OCI-LY1 (cell line): ENCODE measurements at regions not wholly inside any gene's neighbourhood (a gene's known extent, or its start where the extent isn't known, plus 50 kb on each side); places are given as distances from the start of the nearest gene placed in this dataset.

Experiments
- H2AFZ ChIP-seq: fragments of 200-600 bp; sonication (generic), shearing (Covaris generic); 2 replicates; pipeline ENCODE4 v1.6.0; 2014; ENCODE audit warnings: antibody characterized with exemption, mild to moderate bottlenecking, low read length
- H3F3A ChIP-seq: fragments of 200-600 bp; sonication (generic), shearing (Covaris generic); 2 replicates; pipeline ENCODE4 v1.6.0; 2014; ENCODE audit warnings: mild to moderate bottlenecking, antibody characterized with exemption, low read length, moderate library complexity; ENCODE audit not compliant: insufficient read depth
- H3K27ac ChIP-seq: fragments of 200-600 bp; sonication (generic); 2 replicates; pipeline ENCODE4 v1.5.1; 2014; ENCODE audit warnings: low read length, mixed run types, mild to moderate bottlenecking, low read depth; ENCODE audit not compliant: poor library complexity, severe bottlenecking
- H3K27me3 ChIP-seq: fragments of 200-600 bp; sonication (generic); 2 replicates; pipeline ENCODE4 v1.6.0; 2014; ENCODE audit warnings: antibody characterized with exemption, mild to moderate bottlenecking, low read length, moderate library complexity; ENCODE audit not compliant: insufficient read depth
- H3K36me3 ChIP-seq: fragments of 200-600 bp; sonication (generic); 2 replicates; pipeline ENCODE4 v1.6.1; 2014; ENCODE audit warnings: mild to moderate bottlenecking, antibody characterized with exemption, low read length, moderate library complexity, mixed read lengths; ENCODE audit not compliant: insufficient read depth
- H3K4me1 ChIP-seq: fragments of 200-600 bp; sonication (generic); 2 replicates; pipeline ENCODE4 v1.5.1; 2014; ENCODE audit warnings: mild to moderate bottlenecking, low read length, moderate library complexity; ENCODE audit not compliant: insufficient read depth, severe bottlenecking
- H3K4me2 ChIP-seq: fragments of 200-600 bp; sonication (generic), shearing (Covaris generic); 2 replicates; pipeline ENCODE4 v1.6.1; 2014; ENCODE audit warnings: low read length
- H3K4me3 ChIP-seq: fragments of 200-600 bp; sonication (generic); 2 replicates; pipeline ENCODE4 v1.5.1; 2014; ENCODE audit warnings: low read length, low read depth, mild to moderate bottlenecking, mixed read lengths; ENCODE audit not compliant: poor library complexity, severe bottlenecking
- H3K79me2 ChIP-seq: fragments of 200-600 bp; shearing (Covaris generic); 2 replicates; pipeline ENCODE4 v1.6.1; 2016; ENCODE audit warnings: mixed run types, low read length, mixed read lengths; ENCODE audit not compliant: insufficient read depth
- H3K9ac ChIP-seq: fragments of 200-600 bp; sonication (generic), shearing (Covaris generic); 2 replicates; pipeline ENCODE4 v1.6.1; 2014; ENCODE audit warnings: mild to moderate bottlenecking, low read length, mixed read lengths
- H3K9me2 ChIP-seq: fragments of 200-600 bp; sonication (generic), shearing (Covaris generic); 2 replicates; pipeline ENCODE4 v1.6.1; 2014; ENCODE audit warnings: low read depth, mild to moderate bottlenecking, low read length, mixed read lengths
- H3K9me3 ChIP-seq: fragments of 200-600 bp; shearing (Covaris generic); 2 replicates; pipeline ENCODE4 v1.6.1; 2014; ENCODE audit warnings: low read length, mixed read lengths
- H4K20me1 ChIP-seq: fragments of 200-600 bp; sonication (generic), shearing (Covaris generic); 2 replicates; pipeline ENCODE4 v1.6.0; 2016; ENCODE audit warnings: mild to moderate bottlenecking, low read length; ENCODE audit not compliant: insufficient read depth
- CTCF ChIP-seq: fragments of 200-600 bp; sonication (generic), shearing (Covaris generic); IDR thresholded peaks from 2 replicates; pipeline ENCODE4 v1.5.1; 2017; ENCODE audit warnings: mild to moderate bottlenecking, antibody characterized with exemption, low read length, moderate library complexity, mixed read lengths
- EZH2 ChIP-seq: fragments of 200-600 bp; sonication (generic), shearing (Covaris generic); IDR thresholded peaks from 2 replicates; pipeline ENCODE4 v1.8.0; 2017; ENCODE audit warnings: borderline replicate concordance, mixed run types, mild to moderate bottlenecking, antibody characterized with exemption, low read length, moderate library complexity, mixed read lengths

GRCh38 chr20:5670036-5670536 is 59.3 kb upstream of the GPCPD1 start:
- no peak overlapping the region for H3K4me3 ChIP-seq
- no peaks in the 10 kb centered on the region for H3K9me2 ChIP-seq
- H3K4me1 ChIP-seq: peaks cover 86% of the 10 kb centered on the region
- peaks cover 18% of the 10 kb centered on the region; the same call in 1 of the 2 replicates for H3F3A ChIP-seq
- no peaks in the 10 kb centered on the region for H3K79me2 ChIP-seq
- peak overlapping the region; percentile 61 for H3K9ac ChIP-seq
- H3K9me3 ChIP-seq: no peaks in the 10 kb centered on the region
- no peaks in the 10 kb centered on the region for H3K27me3 ChIP-seq
- peak overlapping the region; percentile 30; the same call in 1 of the 2 replicates for H3K4me2 ChIP-seq
- no peaks in the 10 kb centered on the region for H4K20me1 ChIP-seq
- peak overlapping the region; percentile 97 for H3K27ac ChIP-seq
- H2AFZ ChIP-seq: no peak overlapping the region
- TF ChIP-seq EZH2 (no peak), CTCF (no peak)
- H3K36me3 ChIP-seq: no peaks in the 10 kb centered on the region

- TF ChIP-seq EZH2 (no peak), CTCF (no peak)
- Histone ChIP-seq H3F3A (0 out of 2 replicates have a peak, but pooled peaks cover 11% of the 10 kb centered on the region), H3K79me2 (no peaks in the 10 kb centered on the region), H3K27me3 (no peaks in the 10 kb centered on the region), H3K27ac (peak overlapping the region; percentile 97), H3K9me3 (no peaks in the 10 kb centered on the region), H2AFZ (no peak overlapping the region), H3K4me1 (peaks cover 82% of the 10 kb centered on the region), H3K36me3 (no peaks in the 10 kb centered on the region), H3K4me2 (peak overlapping the region; percentile 30; the same call in 1 of the 2 replicates), H4K20me1 (no peaks in the 10 kb centered on the region), H3K9me2 (no peaks in the 10 kb centered on the region), H3K4me3 (no peak overlapping the region), H3K9ac (peak overlapping the region; percentile 61)
These were observed 57.7 kb upstream of the GPCPD1 start for GRCh38 chr20:5668529-5668868.

- Histone ChIP-seq H3K79me2 (no peaks in the 10 kb centered on the region), H3K9ac (peak overlapping the region; percentile 61), H3K4me2 (peak overlapping the region; percentile 48; the same call in 1 of the 2 replicates), H3K36me3 (no peaks in the 10 kb centered on the region), H3K27me3 (no peaks in the 10 kb centered on the region), H3F3A (0 out of 2 replicates have a peak, but pooled peaks cover 5% of the 10 kb centered on the region), H3K4me1 (peaks cover 82% of the 10 kb centered on the region), H3K9me3 (no peaks in the 10 kb centered on the region), H2AFZ (no peak overlapping the region), H3K27ac (peak overlapping the region; percentile 97), H4K20me1 (no peaks in the 10 kb centered on the region), H3K9me2 (no peaks in the 10 kb centered on the region), H3K4me3 (no peak overlapping the region)
- TF ChIP-seq EZH2: no peak
- no peak for TF ChIP-seq CTCF
These were observed 57.1 kb upstream of the GPCPD1 start for GRCh38 chr20:5667705-5668528.
